GM12873 (cell line): ENCODE measurements at regions not wholly inside any gene's neighbourhood (a gene's known extent, or its start where the extent isn't known, plus 50 kb on each side); places are given as distances from the start of the nearest gene placed in this dataset.

ENCODE experiments used
- TF ChIP-seq, protein P1 (sequence below): IDR thresholded peaks from 2 replicates; pipeline ENCODE4 v1.5.1; 2012; ENCODE audit warnings: low read depth, mild to moderate bottlenecking, moderate library complexity, low read length, control low read depth; ENCODE audit not compliant: insufficient read depth; ENCODE audit errors: missing control alignments

DNA sequence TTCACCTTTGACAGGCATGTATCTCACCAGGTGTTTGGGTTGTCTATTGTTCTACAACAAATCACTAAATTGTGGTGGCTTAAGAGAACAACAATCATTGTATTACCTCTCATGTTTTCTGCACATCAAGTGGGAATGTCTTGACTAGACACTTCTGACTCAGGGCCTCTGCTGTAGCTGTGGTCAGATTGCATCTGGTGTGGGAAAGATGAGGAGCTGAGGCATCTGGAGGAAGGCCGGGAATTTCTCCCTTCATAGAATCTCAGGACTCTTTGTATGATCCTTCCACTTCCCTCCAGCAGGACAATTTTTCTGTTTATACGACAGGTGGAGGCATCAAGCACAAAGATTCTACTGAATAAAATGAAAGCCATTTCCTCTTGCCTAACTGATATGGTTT lies 511.8 kb upstream of the NBEA start:
- TF ChIP-seq, protein P1, sequence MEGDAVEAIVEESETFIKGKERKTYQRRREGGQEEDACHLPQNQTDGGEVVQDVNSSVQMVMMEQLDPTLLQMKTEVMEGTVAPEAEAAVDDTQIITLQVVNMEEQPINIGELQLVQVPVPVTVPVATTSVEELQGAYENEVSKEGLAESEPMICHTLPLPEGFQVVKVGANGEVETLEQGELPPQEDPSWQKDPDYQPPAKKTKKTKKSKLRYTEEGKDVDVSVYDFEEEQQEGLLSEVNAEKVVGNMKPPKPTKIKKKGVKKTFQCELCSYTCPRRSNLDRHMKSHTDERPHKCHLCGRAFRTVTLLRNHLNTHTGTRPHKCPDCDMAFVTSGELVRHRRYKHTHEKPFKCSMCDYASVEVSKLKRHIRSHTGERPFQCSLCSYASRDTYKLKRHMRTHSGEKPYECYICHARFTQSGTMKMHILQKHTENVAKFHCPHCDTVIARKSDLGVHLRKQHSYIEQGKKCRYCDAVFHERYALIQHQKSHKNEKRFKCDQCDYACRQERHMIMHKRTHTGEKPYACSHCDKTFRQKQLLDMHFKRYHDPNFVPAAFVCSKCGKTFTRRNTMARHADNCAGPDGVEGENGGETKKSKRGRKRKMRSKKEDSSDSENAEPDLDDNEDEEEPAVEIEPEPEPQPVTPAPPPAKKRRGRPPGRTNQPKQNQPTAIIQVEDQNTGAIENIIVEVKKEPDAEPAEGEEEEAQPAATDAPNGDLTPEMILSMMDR, result no peak

- TF ChIP-seq, protein P1, result no peak
Observed at GRCh38 chr13:34431827-34432581, 510.1 kb upstream of the NBEA start.

DNA sequence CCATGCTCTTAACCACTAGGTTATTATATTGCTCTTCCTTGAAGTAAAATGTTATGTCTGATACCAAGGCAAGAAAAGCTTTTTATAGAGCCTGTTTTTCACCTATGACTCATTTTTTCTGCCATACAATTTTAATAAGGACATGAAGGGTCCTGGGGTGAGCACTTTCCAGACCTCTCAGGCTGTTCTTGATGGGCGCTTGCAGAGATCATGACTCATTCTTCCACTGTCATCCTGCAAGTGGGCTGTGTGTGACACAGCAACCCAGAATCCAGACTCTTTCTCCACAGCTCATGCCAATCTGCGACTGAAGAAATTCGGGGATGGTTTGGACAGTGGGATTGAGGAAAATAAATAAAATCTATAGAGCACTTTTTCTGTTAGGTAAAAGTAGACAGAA lies 506.7 kb upstream of the NBEA start:
- TF ChIP-seq, protein P1, result no peak

- TF ChIP-seq, protein P1, result no peak
Observed at GRCh38 chr13:34437873-34438272, 504.2 kb upstream of the NBEA start.

GRCh38 chr13:34452831-34453230 lies 489.2 kb upstream of the NBEA start:
- TF ChIP-seq, protein P1, result no peak

GRCh38 chr13:34458756-34459715 lies 483.0 kb upstream of the NBEA start:
- TF ChIP-seq, protein P1, result no peak

DNA sequence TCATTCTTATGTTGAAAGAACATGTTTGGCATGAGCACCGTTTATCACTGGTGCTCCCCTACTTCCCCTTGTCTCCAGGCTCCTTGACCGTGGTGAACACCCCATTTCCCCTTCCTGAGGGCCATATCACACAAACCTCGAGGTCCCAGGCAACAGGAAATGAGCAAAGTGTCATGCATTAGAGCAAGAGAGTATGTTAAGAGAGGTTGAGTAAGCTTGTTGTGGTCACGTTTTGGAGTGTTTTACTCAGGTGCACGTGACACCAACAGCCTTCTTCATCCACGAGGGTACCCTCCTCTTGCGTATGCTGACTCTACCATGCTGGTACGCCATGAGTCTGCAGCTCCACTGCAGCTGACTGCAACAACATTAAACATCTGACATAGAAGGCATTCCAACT lies 482.2 kb upstream of the NBEA start:
- TF ChIP-seq, protein P1, result no peak
